ENCODE measurements at regions not wholly inside any gene's neighbourhood (a gene's known extent, or its start where the extent isn't known, plus 50 kb on each side); places are given as distances from the start of the nearest gene placed in this dataset.

DNA sequence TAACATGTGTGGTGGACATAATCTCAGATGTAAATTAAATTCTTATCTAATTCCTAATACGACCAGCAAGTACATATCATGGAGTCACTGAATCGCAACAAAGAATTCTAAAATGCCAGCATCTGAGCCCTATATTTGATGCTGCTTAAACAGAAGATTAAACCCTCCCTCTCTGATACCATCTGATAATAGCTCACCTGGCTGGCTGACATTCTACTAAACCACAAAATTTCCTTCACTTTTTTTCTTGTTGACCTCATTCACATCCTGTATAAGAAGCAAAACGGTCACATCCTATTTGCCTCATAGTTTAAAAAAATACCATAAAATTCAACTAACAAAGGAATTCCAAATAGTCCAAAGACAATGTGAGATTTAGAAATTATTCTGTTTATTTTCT, 371.6 kb upstream of the SLC8A1 start:
- TF ChIP-seq CTCF (IDR thresholded peaks at IDR 0.05) (no peak), EP300 (IDR thresholded peaks at IDR 0.05) (no peak), POLR2A (IDR thresholded peaks at IDR 0.05) (no peak)
